Stimulated activated CD4-positive, alpha-beta T cell treated with anti-CD3 and anti-CD28 coated beads, Interleukin-1b, Interleukin-23, amount 100 ng/mL, for 24 hours (primary cell): ENCODE measurements at regions not wholly inside any gene's neighbourhood (a gene's known extent, or its start where the extent isn't known, plus 50 kb on each side); places are given as distances from the start of the nearest gene placed in this dataset.
"Not testable (repeated sequence)": the region's sequence is repeated elsewhere in the genome, so short reads cannot be mapped to it uniquely, and the experiment has no call there.

ENCODE experiments used
- DNase-seq, 4 experiments: peaks; one replicate each; pipeline ENCODE4 v3.0.0-alpha.2; 2020; ENCODE audit warnings: low read depth in 4 of 4, low spot score in 1 of 4

DNA sequence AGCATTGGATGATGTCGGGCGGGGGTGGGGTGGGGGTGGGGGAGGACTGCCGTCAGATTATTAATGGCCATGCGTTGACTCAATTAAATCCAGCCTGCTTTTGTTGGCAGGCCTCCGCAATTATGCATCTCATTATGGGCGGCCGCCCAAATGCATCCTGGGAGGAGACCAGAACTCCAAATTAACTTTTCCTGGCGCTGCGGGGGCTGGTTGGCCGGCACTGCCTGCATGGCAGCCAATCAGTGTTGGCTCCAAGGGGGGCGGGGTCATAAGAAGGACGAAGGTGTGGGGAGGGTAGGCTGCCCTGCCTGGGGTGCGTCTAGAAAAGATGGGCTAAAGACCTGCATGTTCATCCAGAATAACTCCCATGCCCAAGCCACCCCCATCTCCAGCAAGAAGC, 83.9 kb upstream of the PAX2 start:
- DNase-seq = no peak

DNA sequence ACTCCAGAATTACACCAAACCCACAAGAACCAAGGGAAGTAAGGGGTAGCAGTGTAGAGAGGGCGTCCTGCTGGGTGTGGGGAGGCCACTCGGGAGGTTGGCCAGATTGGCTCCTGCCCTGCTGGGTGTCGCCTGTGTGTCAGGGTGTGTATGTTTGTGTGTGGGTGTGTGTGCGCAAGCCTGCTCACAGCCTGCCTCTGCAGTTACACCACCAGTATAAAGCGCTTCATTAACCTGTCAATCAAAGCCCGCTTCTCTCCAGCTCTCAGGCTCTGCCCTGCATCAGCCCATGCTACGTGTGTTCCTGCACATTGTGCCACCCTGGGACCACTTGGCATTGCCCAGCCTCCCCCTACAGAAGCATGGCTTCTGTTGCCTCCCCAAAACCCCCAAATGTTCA, 83.3 kb upstream of the PAX2 start:
- DNase-seq = no peak

DNA sequence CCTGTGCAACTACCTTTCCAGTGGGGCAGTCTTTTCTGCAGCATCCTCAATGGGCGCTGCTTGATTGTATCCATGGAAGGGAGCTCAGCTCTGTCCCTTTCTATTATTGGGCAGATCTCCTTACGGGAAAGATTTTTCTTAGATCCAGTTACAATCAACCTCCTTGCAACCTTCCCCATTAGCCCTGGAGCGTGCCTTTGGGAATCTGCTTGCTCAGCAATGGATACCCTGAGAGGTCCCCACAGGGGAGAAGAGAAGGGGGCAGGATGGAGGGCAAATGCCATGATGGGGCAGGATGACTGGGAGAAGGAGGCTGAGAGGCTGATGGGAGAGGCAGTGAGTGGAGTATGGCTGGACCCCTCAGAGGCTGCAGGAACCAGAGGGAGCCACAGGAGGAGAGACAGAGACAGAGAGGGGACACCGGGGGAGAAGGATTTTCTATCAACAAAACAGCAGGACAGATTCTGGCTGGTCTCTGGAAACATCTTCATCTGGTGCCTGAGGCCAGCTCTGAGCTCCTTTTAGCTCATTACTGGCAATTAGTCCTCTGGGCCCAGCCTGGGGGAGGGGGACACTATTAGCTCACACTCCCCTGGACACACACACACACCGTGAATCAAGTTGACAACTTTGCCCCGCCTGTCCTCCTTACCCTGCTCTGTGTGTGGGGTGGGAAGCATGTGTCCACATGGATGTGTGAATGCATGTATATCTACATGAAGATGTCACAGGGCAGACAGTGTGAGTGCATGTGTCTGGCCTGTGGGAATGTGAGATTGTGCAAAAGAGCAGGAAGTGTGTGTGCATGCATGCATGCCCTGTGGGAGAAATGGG, 80.8 kb upstream of the PAX2 start:
- DNase-seq = no peak

- DNase-seq = not testable (repeated sequence)
Measured at GRCh38 chr10:100666634-100667033, 78.7 kb upstream of the PAX2 start.

- no peak for DNase-seq
Measured at GRCh38 chr10:100669616-100670015, 75.8 kb upstream of the PAX2 start.

DNA sequence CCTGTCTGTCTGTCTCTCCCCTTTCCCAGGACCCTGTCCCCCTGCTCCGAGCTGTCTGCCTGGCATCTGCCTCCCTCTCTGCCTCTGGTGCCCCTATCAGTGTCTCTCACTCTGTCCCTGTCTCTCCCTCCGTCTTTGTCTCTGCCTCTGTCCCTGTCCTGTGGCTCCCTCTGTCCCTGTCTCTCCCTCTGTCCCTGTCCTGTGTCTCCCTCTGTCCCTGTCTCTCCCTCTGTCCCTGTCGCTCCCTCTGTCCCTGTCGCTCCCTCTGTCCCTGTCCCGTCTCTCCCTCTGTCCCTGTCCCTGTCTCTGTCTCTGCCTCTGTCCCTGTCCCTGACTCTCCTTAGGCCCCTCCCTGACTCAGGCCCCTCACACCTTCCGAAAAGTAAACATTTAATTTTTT, 75.0 kb upstream of the PAX2 start:
- no peak for DNase-seq

DNA sequence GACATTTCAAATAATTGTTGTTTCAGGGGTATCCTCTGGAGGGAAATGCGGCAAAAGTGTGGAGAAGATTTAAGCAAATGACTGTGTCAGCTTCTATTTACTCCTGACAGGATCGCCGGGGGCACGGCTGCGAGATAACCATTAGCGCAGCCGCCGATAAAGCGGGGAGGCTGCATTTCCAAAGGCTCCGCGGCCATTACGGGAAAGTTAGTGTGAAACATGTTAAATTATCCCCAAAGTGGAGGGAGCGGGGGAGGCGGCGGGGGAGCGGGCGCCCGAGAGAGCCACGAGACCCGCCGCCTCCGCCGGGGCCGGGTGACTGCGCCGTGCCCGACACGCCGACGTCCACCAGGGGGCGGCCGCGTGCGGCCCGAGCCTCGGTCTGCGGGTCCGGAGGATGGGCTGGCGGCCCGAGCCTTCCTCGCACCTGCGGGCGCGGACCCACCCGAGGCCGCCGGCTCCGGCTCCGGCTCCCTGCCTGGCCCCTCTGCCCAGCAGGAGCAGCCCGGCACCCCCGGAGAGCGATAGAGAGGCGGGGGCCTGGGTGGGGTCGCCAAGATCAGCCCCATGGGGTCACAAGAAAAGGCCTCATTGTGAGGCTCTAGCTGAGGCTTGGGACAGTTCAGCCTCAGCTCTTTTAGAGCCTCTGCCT, 74.4 kb upstream of the PAX2 start:
- DNase-seq = peak; percentile 47 to 59 (median 57)

GRCh38 chr10:100672199-100672598, 73.2 kb upstream of the PAX2 start:
- no peak for DNase-seq

DNA sequence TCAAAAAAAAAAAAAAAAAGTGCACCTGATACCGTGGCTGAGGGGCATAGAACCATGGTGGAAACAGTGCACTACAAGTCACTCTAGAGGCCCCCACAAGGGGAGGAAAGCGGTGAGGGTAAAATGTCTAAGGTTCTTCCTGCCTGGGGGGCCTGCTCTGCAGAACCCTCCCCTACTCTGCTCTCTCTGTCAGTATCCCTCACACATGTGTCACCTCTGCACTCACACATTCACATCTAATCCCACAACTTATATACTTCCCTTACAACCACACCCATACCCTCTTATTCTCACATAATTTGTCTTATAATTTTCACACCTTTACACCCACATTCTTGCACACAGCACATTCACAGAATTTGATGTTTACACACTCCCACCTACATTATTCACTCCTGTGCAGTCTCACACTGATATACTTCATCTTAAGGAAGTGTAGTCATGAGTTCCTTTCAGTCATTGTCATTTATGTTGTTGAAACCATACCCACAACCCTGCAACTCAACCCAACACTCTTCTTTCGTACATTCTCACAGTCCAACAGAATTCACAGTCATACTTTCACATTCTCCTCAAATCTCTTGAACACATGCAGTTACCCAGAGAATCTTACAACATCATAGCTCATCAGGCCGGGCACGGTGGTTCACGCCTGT, 68.0 kb upstream of the PAX2 start:
- DNase-seq = no peak

GRCh38 chr10:100679327-100679726, 66.1 kb upstream of the PAX2 start:
- DNase-seq = no peak

DNA sequence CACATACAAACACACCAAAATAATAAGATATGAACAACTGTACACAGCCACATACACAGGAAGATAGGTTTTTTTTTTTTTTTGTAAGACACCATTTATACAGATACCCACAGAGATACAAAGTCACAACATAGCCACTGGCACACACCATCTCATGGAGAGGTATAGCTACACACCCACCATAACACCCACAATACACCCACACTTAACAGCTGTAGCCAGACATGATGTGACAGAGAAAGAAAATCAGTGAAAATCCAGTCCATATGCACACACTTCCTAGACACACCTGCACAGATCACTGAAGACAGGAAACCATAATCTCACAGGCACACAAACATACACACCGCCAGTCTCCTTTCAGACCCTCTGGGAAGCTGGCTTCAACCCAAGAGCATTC, 62.4 kb upstream of the PAX2 start:
- no peak for DNase-seq

- no peak for DNase-seq
Measured at GRCh38 chr10:100683545-100684300, 61.7 kb upstream of the PAX2 start.

- DNase-seq = no peak
Measured at GRCh38 chr10:100684688-100685235, 60.6 kb upstream of the PAX2 start.

DNA sequence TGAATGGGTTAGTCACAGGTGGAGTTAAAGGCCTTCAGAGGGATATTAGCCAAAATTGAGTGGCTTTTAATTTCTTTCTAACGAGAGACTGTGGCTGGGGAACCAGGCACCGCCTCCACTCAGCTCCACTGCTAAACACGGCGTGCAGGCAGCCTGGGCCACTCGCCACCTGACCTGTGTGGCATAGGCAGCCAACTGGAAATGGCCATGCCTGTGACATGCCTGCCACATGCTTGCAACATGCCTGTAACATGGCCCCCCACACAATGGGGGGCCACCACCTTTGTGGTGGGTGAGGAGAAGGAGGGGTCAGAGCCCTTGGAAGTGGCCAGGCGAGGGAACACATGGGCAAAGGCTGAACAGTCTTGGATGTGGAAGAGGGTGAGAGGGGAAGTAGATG, 60.1 kb upstream of the PAX2 start:
- DNase-seq = no peak

DNA sequence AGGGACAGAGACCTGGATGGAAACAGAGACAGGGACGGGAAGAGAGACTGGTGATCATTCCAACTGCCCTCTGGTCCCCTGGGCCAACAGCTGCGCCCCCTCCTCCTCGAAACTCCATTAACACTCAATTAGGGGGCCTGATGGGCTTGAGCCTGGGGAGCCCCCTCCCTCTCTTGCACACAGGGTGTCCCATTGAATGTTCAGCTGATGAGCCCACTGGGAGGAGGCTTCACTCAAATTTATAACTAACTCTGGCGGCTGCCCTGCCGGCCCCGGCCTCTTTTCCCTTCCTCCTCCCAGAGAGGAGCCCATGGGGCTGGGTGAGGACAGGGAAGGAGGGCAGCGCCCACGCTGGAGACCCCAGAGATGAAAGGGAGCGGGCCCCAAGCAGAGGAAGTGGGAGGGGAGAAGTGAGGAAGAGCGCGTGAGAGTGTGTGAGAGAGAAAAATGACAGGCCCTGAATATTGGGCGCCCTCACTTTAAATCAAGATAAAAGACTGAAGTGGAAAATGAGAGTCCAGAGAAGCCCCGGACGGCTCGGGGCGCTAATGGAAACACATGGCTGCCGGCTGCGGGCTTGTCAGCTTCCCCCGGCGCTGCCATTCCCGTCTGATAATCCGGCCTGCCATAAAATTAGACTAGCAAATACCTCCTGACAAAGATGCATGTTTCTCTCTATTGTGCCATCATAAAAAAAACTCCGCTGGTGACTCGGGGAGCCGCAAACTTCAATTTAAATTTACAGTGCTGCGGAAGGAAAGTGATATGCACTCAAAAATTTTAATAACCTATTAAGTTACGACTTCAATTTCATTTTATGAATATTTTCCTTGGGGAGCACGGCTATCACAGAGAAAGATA, 58.0 kb upstream of the PAX2 start:
- DNase-seq = no peak

- DNase-seq = no peak
Measured at GRCh38 chr10:100688201-100688600, 57.2 kb upstream of the PAX2 start.

DNA sequence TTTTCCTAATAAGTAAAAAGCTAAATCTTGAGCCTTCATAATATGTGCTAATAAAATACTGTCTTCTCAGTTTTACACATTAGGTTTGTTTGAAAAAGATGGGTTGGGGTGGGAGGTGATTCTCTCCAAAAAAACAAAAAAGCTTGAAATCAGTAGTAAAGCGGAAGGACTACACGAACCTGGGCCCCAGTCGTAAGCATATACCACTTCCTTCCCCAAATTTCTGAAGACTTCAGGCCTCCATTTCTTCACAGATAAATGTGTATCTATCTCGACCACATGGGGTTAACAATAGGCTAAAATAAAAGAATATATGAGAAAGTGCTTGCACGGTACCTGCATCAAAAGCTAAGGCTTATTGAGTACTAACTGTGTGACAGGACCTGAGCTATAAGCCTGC, 51.6 kb upstream of the PAX2 start:
- DNase-seq = no peak
